ENCODE measurements at regions not wholly inside any gene's neighbourhood (a gene's known extent, or its start where the extent isn't known, plus 50 kb on each side); places are given as distances from the start of the nearest gene placed in this dataset.
"Not testable (repeated sequence)": the region's sequence is repeated elsewhere in the genome, so short reads cannot be mapped to it uniquely, and the experiment has no call there.

DNA sequence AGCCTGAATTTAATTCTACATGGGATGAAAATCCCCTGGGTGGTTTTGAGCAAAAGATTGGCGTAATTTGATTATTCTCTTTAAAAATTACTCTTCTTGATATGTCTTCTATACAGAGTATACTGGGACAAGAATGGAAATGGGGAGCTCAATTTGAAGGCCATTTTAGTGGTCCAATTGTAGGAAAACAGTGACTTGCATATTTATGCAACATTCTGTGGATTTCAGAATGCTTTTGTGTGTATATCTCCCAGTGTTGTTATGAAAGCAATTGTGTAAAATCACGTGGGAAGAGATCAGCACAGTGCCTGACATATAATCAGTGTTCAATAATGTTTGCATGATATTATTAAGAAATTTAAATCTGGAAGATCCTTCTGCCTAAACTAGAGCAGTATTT is 575.9 kb upstream of the PBX1 start:
- no peak for DNase-seq (ENCODE audit: low read depth)

DNA sequence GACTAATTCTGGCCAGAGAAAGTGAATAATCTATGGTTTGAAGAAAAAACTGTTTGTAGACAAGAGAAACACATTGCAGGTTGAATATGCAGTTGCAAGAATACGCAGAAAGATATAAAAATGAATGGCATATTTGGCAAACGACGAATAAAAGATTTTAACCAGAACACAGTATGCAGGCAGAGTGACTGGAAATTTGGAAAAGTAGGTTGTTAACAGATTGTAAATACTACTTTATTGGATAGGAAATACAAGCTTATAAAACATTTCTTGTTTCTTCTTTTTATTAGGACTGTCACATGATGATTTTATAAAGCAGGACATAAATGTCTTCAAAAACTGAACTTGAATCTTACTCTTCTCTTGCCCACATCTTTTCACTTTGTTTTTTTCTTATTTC is 573.3 kb upstream of the PBX1 start:
- DNase-seq (ENCODE audit: low read depth) = no peak

DNA sequence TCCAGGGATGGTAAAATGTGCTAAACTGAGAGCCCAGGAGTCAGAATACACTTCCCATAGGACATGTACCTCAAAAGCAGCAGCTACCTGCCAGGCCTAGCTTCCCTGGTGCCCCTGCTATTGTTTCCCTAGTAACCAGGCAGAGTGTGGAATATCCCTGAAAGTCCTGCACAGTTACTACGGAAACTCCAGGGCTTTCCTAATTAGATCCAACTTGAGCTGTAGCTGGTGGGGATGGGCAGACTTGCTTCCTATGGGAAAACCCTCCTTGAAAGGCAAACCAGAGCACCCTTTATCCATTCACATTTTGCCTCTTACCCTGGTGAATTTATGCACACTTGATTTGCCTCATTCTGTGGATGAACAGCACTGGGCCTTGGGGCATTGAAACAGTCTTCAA is 559.9 kb upstream of the PBX1 start:
- DNase-seq (ENCODE audit: low read depth) = no peak

DNA sequence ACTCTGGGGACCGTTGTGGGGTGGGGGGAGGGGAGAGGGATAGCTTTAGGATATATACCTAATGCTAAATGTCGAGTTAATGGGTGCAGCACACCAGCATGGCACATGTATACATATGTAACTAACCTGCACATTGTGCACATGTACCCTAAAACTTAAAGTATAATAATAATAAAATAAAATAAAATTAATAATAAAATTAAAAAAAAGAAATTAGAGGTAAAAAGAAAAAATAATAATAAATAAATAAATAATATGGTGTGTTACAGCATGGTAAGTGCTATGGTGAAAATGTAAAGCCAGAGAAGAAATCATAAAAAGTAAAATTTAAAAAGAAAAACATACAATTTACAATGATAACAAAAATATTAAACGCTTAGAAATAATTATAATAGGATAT is 552.8 kb upstream of the PBX1 start:
- DNase-seq (ENCODE audit: low read depth) = not testable (repeated sequence)

DNA sequence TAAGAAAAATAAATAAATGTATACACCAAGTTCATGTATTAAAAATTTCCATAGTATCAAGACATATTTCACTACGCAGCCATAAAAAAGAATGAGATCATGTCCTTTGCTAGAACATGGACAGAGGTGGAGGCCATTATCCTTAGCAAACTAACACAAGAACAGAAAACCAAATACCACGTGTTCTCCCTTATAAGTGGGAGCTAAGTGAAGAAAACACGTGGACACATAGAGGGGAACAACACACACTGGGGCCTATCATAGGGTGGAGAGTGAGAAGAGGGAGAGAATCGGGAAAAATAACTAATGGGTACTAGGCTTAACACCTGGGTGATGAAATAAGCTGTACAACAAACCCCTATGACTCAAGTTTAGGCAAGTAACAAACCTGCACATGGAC is 552.4 kb upstream of the PBX1 start:
- no peak for DNase-seq (ENCODE audit: low read depth)

DNA sequence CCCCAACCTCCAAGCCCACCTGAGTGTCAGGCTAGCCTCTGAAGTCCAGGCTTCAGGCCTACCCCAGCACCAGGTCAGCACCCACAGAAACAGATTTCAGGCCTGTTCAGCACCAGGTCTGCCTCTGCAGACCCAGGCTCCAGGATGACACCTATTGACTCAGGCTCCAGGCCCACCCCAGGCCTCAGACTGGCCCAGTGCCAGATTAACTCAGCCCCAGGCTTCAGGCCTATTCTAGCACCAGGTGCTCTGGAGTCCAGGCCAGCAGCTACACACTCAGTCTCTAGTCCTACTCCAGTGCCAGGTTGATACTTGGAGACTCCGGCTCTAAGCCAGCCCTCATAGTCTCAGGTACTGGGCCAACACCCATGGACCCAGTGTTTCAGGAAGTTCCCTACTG is 541.7 kb upstream of the PBX1 start:
- no peak for DNase-seq (ENCODE audit: low read depth)

DNA sequence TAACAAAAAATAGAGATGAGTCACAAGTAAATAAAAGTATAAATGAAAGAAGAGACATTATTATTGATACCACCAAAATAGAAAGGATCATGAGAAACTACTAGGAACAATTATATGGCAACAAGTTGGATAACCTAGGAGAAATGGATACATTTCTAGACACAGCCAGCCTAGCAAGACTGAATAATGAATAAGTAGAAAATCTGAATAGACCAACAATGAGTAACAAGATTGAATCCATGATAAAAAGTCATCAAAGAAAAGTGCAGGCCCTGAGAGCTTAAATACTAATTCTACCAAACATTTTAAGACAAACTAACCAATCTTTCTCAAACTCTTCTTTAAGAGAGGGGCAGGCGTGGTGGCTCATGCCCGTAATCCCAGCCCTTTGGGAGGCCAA is 538.6 kb upstream of the PBX1 start:
- no peak for DNase-seq (ENCODE audit: low read depth)

DNA sequence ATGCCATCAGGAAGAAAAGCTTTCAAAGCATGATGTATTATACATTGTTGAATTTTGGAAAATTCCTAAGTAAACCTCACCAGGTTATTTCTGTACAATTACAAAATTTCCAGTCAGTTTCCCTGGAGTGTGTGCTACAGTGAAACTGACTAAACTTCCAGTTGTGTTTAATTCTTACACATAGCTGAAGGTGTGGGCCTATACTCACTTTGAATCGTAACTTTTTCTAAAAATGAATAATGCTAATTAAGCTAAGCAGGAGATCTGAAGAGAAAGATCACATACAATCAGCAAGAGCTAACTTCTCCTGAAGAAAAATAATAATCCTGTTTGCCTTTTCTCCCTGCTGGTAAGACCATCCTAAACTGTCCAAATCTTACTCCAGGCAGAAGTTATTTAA is 537.2 kb upstream of the PBX1 start:
- DNase-seq (ENCODE audit: low read depth) = no peak

DNA sequence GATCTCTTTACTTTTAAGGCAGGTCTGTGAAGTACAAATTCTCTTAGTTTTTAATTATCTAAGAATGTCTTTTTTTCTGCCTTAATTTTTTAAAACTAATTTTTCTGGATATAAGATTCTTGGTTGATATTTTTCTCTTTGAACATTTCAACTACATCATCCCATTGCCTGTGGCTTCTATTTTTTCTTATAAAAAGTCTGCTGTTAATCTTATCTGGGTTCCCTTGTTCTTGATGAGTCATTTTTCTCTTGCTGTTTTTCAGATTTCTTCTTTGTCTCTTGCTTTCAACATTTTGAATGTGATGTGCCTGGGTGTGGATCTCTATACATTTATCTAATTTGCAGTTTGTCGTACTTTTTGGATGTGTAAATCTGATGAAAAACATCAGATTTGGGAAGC is 525.2 kb upstream of the PBX1 start:
- no peak for DNase-seq (ENCODE audit: low read depth)

DNA sequence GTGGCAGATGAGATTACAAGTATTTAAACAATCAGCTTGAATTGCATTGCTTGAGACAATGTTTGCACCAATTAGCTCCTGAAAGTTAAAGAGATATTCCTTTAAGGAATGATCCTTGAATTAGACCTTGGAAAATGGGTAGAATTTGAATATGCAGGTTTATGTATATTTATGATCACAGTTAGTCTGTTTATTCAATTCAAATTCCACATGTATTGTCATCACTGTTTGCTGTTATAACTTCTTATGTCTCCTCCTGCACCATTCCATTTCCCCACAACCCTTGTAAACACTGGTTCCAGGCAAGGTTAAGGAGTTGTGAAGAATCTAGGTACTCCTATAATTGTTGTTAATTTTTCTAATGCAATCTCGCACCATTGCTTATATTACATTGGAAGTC is 518.2 kb upstream of the PBX1 start:
- DNase-seq (ENCODE audit: low read depth) = no peak

DNA sequence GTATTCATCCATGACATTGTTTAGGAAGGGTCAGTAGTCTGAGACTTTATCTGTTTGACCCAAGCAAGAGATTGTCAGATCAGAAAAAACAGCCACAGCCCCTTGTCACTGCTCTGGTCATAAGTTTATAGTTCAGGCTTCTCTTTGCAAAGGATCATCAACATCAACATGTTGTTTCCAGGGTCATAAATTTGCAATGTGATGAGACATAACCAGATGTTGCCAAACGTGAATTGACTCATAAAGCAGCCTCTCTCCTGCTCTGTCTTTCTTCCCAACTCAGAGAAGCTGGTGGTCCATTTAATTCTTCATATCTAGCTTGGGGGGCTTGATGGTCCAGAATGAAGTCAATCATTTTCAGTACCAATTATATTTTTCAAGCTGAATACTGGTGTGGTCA is 507.2 kb upstream of the PBX1 start:
- peak; percentile 1 for DNase-seq (ENCODE audit: low read depth)

DNA sequence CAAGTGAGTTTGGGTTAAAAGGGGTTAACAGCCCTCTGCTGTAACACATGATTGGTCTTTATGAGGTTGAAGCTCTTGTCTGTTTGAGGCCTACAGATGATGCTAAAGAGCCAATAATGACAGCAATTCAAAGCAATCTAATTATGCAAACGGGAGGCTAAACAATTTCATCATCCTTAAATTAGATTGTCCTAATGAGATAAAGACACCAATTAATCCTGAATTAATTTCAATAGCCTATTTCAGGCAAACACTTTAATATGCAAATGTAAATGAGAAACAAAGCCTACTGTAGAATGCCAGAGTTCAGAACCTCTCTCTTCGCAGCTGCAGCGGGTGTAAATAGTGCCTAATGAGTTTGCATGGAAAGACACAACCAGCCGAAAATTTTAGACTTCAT is 504.7 kb upstream of the PBX1 start:
- no peak for DNase-seq (ENCODE audit: low read depth)

DNA sequence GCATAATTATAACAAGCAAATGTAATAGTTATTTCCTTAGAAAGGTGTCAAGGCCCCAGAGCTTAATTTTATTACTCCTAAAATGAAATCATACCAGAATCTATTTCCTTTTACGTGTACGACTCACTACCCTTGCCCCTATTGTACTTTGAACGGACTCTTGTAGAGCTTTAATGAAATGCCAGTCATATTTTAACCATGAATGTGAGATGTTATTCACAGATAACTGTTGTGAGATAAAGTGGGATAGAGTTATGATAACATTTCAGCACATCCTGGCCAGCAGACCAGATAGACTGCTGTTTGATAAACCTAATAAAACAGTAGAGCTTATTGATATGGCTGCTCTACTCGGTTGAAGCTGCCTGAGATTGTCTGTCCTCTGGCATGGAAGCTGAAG is 500.8 kb upstream of the PBX1 start:
- no peak for DNase-seq (ENCODE audit: low read depth)

DNA sequence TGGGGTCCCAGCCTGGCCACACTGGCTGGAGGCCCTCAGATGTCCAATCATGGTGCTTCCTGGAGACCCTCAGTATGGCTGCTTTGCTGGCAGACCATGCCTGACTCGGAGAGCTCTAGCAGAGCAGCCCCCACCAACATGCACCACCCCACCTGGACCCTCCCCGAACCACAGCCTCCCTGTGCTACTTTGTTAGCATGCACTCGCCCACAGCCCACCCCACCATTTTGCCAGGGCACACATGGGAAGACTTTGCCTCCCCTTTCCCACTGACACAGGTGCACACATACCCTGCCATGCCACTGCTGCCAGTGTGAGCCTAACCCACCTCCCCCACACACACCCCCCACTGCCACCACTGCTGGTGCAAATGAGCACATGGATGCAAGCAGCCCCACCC is 497.5 kb upstream of the PBX1 start:
- DNase-seq (ENCODE audit: low read depth) = no peak

DNA sequence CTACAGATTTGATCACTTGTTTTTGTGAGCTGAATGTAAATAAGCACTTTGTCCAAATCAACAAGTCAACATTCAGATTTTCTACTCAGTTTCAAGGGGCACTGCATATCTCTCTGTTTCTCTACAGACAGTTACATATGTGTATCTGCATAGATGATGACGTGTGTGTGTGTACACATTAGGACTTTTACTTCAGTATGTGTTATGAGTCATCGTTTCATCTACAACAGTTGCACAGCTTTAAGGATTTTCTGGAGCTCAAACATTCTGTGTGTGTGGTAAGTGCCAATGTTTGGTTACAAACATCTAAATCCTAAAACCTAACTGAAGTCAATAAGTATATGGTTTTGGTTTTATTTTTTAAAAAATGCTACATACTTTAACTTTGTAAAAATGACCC is 494.5 kb upstream of the PBX1 start:
- DNase-seq (ENCODE audit: low read depth) = peak; percentile 1

DNA sequence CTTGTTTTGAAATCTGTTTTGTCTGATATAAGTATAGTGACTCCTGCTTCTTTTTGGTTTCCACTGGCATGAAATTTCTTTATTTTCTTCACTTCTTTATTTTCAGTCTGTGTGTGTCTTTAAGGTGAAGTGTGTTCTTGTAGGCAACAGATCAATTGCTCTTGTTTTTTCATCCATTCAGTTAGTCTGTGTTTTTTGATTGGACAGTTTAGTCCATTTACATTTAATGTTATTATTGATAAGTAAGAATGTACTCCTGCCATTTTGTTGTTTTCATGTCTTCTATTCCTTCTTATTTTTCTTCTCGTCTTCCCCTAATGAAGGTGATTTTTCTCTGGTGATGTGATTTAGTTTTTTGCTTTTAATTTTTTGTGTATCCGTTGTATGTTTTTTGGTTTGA is 487.7 kb upstream of the PBX1 start:
- no peak for DNase-seq (ENCODE audit: low read depth)

DNA sequence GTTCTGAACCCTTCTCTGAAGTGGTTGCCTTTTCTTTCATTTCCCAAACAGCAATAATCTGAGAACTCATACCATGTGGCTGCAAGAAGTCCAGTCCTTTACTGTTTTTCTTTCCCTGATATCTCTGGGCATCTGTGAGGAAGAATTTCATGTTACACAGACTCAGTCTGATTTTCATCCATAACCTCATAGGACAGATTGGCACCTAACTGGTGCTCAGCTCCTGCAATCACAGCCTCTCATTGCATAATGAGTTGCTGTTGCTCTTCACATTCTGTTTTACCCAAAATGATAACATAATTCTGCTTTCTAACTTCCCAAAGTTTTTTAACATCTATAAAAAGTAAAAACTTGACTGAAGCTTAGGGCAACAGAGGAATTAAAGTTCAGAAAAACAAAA is 472.2 kb upstream of the PBX1 start:
- no peak for DNase-seq (ENCODE audit: low read depth)

DNA sequence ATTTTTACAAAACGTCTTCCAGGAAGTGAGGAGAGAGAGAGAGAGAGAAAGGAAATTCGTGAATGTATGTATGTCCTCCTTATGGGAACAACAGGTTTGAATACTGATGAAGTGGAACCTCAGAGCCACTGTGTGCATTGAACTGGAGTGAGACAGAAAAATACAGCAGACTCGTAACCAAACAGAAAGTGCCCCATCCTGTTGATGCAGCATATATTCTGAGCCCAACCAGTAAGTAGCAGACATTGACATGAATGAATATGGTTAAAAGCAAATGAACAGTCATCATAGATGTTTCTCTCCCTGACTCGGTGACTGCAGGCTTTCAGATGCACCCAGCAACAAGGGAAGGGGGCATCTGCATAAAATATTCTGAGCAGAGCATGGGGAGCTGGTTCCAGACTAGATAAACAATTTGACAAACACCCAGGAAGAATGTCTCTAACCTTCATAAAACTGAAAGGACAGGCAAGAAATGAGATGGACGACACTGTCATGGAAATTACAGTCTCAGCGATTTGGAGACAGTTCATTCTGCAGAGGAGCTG is 471.0 kb upstream of the PBX1 start:
- DNase-seq (ENCODE audit: low read depth) = no peak

DNA sequence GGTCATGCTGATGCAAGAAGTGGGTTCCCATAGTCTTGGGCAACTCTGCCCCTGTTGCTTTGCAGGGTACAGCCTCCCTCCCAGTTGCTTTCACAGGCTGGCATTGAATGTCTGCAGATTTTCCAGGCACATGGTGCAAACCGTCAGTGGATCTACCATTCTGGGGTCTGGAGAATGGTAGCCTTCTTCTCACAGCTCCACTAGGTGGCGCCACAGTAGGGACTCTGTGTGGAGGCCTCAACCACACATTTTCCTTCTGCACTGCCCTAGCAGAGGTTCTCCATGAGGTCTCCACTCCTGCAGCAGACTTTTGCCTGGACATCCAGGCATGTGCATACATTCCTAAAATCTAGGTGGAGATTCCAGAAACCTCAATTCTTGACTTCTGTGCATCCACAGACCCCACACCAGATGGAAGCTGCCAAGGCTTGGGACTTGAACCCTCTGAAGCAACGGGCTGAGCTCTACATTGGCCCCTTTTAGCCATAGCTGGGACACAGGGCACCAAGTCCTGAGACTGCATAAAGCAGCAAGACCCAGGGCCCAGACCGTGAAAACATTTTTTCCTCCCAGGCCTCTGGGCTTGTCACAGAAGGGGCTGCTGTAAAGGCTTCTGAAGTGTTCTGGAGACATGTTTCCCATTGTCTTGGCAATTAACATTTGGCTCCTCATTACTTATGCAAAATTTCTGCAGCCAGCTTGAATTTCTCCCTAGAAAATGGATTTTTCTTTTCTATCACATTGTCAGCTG is 466.2 kb upstream of the PBX1 start:
- DNase-seq (ENCODE audit: low read depth) = no peak

DNA sequence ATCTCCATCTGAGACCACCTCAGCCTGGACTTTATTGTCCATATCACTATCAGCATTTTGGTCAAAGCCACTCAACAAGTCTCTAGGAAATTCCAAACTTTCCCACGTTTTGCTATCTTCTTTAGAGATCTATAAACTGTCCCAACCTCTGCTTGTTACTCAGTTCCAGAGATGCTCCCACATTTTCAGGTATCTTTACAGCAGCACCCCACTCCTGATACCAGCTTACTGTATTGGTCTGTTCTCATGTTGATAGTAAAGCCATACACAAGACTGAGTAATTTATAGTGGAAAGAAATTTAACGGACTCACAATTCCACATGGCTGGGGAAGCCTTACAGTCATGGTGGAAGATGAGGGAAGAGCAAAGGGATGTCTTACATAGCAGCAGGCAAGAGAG is 465.4 kb upstream of the PBX1 start:
- no peak for DNase-seq (ENCODE audit: low read depth)

DNA sequence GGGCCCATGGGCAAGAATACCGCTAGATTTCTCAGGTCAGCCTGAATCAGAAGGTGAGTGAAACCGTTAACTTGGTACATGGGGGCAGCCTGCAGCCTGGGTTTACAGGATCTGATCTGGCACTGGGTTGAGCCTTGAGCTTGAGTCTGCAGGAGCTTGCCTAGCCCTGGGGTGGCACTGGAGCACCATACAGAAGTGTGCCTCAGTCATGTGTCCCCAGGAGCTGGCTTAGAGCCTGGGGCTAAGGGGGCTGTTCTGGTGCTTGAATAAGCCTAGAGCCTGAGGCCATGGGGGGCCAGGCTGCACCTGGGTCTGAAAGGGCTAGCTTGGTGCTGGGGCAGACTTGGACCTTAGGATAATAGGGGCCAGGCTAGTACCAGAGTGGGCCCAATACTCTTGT is 457.2 kb upstream of the PBX1 start:
- DNase-seq (ENCODE audit: low read depth) = no peak

DNA sequence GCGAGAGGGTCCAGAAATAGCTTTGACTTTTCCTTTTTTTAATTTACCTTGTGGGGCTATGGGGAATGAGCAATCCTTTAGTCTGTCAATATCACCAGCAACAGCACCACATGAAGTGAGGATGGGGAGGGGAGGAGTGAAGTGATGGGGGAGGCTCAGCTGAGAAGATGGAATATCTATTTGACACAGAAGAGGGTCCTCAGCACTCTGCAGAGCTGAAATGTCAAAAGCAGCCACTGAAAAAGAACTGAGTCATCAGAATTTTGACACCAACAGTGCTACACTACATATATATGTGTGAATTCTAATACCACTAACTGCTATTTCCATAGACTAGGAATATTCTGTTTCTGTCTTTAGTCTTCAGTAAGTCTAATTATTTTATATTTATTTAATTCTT is 427.0 kb upstream of the PBX1 start:
- no peak for DNase-seq (ENCODE audit: low read depth)

DNA sequence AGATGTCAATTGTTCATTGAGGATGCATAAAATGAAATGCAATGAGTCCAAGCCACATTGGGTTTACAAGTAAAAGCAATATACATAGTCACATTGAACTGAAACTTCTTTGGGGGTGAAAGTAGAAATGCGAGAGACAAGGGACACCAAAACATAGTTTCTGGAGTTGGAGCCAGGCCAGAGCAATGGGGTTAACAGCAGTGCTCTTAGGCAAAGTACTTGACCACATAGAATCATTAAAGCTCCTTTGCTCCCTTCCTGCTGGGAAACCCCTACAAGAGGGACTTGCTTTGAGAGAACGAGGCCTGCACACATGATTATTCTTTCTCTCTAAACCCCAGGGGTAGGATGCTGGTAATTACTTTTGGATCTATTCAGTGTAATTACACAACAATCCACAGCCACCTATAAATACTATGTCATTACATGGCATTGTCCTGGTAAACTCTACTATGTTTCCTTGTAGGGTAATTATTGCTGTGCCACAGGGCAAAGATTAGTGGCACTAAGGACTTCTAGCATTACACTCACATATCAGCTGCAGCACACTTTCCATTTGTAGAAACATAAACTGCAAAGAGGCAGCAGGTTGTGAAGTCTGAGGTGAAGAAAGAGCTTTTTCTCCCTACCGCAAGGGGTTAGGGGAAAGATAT is 421.6 kb upstream of the PBX1 start:
- no peak for DNase-seq (ENCODE audit: low read depth)

DNA sequence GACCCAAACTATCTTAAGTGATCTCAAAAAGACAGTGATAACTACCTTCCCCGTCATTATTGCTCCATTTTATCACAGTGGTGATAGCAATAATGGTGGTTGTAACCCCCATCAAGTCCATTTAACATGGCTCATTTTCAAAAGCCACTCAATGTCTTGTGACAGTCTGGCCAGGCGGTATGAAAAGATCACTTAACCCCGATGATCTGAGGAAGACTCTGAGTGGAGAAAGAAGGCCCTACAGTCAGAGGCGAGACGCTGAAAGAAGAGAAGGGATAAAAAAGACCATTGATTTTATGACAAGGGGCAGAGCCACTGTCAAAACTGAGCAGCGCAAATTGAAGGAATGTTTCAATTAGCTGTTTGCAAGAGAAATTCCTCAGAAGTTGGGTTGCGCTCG is 417.2 kb upstream of the PBX1 start:
- no peak for DNase-seq (ENCODE audit: low read depth)

Measured in LHCN-M2 (cell line).